Activated B cell treated with CpG ODN at 0.5 μM for 24 hours (primary cell): ENCODE measurements at regions not wholly inside any gene's neighbourhood (a gene's known extent, or its start where the extent isn't known, plus 50 kb on each side); places are given as distances from the start of the nearest gene placed in this dataset.

Experiments used
- ATAC-seq: fragments of 200-7000 bp; cut with Tn5 transposase; one replicate; pipeline ENCODE4 v1.10.0; 2021; ENCODE audit warnings: low read depth, mild to moderate bottlenecking, moderate library complexity
- CTCF ChIA-PET: fragments of 350-600 bp; sonication (Branson Sonifier 250); formaldehyde crosslinking; loops from one replicate; lab custom pipeline; 2021; ENCODE audit warnings: antibody characterized with exemption; lab: Charles Lee
- POLR2A ChIA-PET: fragments of 350-600 bp; sonication (Branson Sonifier 250); formaldehyde crosslinking; loops from one replicate; lab custom pipeline; 2021; ENCODE audit warnings: antibody characterized with exemption; lab: Charles Lee
- DNase-seq: peaks from one replicate; pipeline ENCODE4 v3.0.0; 2022
- H3K27ac Mint-ChIP-seq: one replicate; pipeline ENCODE4 v1.8.0; 2020; ENCODE audit warnings: mixed read lengths
- H3K27me3 Mint-ChIP-seq: one replicate; pipeline ENCODE4 v1.8.0; 2021; ENCODE audit warnings: mixed read lengths
- H3K36me3 Mint-ChIP-seq: one replicate; pipeline ENCODE4 v1.8.0; 2021; ENCODE audit warnings: low read depth, mixed read lengths
- H3K4me1 Mint-ChIP-seq: one replicate; pipeline ENCODE4 v1.8.0; 2021; ENCODE audit warnings: mixed read lengths
- H3K4me3 Mint-ChIP-seq: one replicate; pipeline ENCODE4 v1.8.0; 2020; ENCODE audit warnings: mild to moderate bottlenecking, mixed read lengths
- H3K9me3 Mint-ChIP-seq: one replicate; pipeline ENCODE4 v1.8.0; 2020; ENCODE audit warnings: mixed read lengths
- CTCF ChIP-seq: fragments of 200-600 bp; IDR thresholded peaks from one replicate; pipeline ENCODE4 v1.8.0; 2022; ENCODE audit warnings: antibody characterized with exemption, mild to moderate bottlenecking
- intact Hi-C: fragments of 100-400 bp; cut with micrococcal nuclease; formaldehyde crosslinking; loops from one replicate; pipeline ENCODE4 v1.15.1; 2024

GRCh38 chr16:73317321-73317857 is 269.5 kb upstream of the ZFHX3 start:
- no peak overlapping the region for H3K27ac Mint-ChIP-seq
- intact Hi-C loops = no loop called here
- ATAC-seq (no peak), DNase-seq (no peak)
- H3K4me3 Mint-ChIP-seq = no peak overlapping the region
- H3K27me3 Mint-ChIP-seq = no peaks in the 10 kb centered on the region
- H3K9me3 Mint-ChIP-seq = peaks cover 2% of the 10 kb centered on the region
- no peak for TF ChIP-seq CTCF
- ChIA-PET CTCF (no interaction called here), POLR2A (no interaction called here)
- H3K4me1 Mint-ChIP-seq = peaks cover 8% of the 10 kb centered on the region
- H3K36me3 Mint-ChIP-seq = no peaks in the 10 kb centered on the region

- DNase-seq = no peak
- Mint-ChIP-seq H3K4me1 (peaks cover 8% of the 10 kb centered on the region), H3K36me3 (no peaks in the 10 kb centered on the region), H3K9me3 (peaks cover 2% of the 10 kb centered on the region), H3K27me3 (no peaks in the 10 kb centered on the region), H3K4me3 (no peak overlapping the region), H3K27ac (no peak overlapping the region)
- ChIA-PET CTCF (no interaction called here), POLR2A (no interaction called here)
- peak; percentile 56 for ATAC-seq
- intact Hi-C loops = no loop called here
- TF ChIP-seq CTCF = no peak
Measured at GRCh38 chr16:73315645-73316044, 267.7 kb upstream of the ZFHX3 start.

- H3K4me3 Mint-ChIP-seq = no peak overlapping the region
- H3K27ac Mint-ChIP-seq = no peak overlapping the region
- no peak for TF ChIP-seq CTCF
- intact Hi-C loops = no loop called here
- peaks cover 2% of the 10 kb centered on the region for H3K9me3 Mint-ChIP-seq
- peaks cover 8% of the 10 kb centered on the region for H3K4me1 Mint-ChIP-seq
- no peak for ATAC-seq
- no peak for DNase-seq
- ChIA-PET CTCF (no interaction called here), POLR2A (no interaction called here)
- H3K27me3 Mint-ChIP-seq = no peaks in the 10 kb centered on the region
- H3K36me3 Mint-ChIP-seq = no peaks in the 10 kb centered on the region
Measured at GRCh38 chr16:73313950-73314349, 266.0 kb upstream of the ZFHX3 start.

- Mint-ChIP-seq H3K27ac (no peak overlapping the region), H3K27me3 (no peaks in the 10 kb centered on the region), H3K4me1 (peaks cover 8% of the 10 kb centered on the region), H3K36me3 (no peaks in the 10 kb centered on the region), H3K4me3 (no peak overlapping the region), H3K9me3 (peaks cover 2% of the 10 kb centered on the region)
- DNase-seq (no peak), ATAC-seq (no peak)
- ChIA-PET CTCF (no interaction called here), POLR2A (no interaction called here)
- no peak for TF ChIP-seq CTCF
- intact Hi-C loops = no loop called here
Measured at GRCh38 chr16:73311857-73312723, 264.2 kb upstream of the ZFHX3 start.

DNA sequence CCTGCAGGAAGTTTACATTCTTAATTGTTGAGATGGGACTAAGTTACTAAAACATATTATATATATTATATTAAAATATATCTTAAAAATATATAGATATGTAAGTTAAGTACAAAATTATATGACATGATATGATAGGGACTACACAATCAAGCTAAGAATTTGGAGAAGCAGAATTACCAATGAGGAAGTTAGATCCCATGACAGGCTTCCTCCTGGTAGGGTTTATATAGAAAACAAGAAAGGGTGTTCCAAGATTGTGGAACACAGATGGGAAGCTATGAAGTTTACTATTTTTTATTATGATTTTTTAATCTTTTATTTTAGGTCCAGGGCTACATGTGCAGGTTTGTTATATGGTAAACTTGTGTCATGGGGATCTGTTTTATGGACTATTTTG is 260.8 kb upstream of the ZFHX3 start:
- ChIA-PET POLR2A (no interaction called here), CTCF (no interaction called here)
- H3K27ac Mint-ChIP-seq = no peak overlapping the region
- no peak overlapping the region for H3K4me3 Mint-ChIP-seq
- no peaks in the 10 kb centered on the region for H3K27me3 Mint-ChIP-seq
- H3K9me3 Mint-ChIP-seq = no peaks in the 10 kb centered on the region
- ATAC-seq (no peak), DNase-seq (no peak)
- no peak for TF ChIP-seq CTCF
- intact Hi-C loops = no loop called here
- H3K36me3 Mint-ChIP-seq = no peaks in the 10 kb centered on the region
- no peaks in the 10 kb centered on the region for H3K4me1 Mint-ChIP-seq
